HG03175 (cell line): ENCODE measurements at regions not wholly inside any gene's neighbourhood (a gene's known extent, or its start where the extent isn't known, plus 50 kb on each side); places are given as distances from the start of the nearest gene placed in this dataset.
"Not testable (repeated sequence)": the region's sequence is repeated elsewhere in the genome, so short reads cannot be mapped to it uniquely, and the experiment has no call there.

Source experiments
- ATAC-seq: cut with Tn5 transposase; IDR thresholded peaks from one replicate; pipeline ENCODE4 v1.9.1; 2021; ENCODE audit warnings: mild to moderate bottlenecking, moderate library complexity; ENCODE audit not compliant: unreplicated experiment

DNA sequence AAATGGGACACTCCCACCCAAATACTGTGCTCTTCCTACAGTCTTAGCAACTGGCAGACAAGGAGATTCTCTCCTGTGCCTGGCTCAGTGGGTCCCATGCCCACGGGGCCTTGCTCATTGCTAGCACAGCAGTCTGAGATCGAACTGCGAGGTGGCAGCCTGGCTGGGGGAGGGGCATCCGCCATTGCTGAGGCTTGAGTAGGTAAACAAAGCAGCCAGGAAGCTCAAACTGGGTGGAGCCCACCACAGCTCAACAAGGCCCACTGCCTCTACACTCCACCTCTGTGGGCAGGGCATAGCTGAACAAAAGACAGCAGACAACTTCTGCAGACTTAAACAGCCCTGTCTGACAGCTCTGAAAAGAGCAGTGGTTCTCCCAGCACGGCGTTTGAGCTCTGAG is 174.8 kb downstream of the COL12A1 start:
- not testable (repeated sequence) for ATAC-seq

DNA sequence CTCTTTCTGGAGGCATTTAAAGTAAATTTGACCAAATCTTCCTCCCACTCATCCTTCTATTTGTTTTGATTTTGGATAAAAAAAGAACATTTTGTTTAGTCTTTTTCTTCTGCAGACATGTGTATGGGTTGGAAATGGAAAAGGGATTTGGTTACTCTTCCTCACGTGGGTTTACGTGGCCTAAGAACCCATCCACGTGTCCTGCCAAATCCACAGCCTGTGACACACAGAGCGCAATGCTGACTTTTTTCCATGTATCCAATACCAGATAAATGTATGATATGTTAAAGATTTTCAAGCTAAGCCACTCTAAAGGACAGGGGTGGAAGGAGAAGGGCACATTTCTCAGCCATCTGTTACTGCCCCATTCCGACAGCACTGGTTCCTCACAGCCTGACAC is 176.5 kb downstream of the COL12A1 start:
- ATAC-seq, result no peak

DNA sequence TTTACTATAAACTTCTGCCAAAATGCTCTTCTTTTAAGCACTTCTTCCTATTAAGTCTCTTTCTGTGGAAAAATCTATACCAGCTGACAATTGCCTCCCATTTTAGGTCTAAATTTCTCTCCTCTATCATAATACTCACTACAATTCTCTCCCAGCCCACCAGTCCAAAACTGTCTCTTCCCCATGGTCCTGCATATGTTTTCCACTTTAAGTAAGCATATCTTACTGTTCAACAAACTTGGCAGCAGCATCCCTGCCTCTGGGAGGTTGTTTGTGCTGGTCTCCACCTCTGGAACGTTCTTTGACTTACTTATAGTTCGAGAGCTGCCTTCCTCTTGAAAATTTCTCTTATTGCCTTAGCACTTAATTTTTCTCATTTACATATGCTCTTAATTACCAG is 180.5 kb downstream of the COL12A1 start:
- no peak for ATAC-seq

DNA sequence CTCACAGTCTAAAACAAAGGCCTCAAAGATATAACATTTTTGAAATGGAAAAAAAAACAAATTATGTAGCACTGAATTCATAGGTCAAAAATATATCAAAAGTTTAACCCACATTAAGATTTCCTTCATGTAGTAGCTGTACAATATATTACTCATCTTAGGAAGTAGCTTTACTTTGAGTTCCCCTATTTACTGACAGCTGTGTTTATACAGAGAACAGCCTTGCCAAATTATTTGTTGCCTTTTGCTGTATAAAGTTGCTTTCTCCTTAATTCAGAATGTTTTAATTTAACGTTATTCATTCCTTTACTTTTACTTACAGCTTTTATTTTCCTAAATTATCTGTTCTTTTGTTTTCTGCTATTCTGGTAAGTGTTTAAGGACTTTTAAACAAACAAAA is 181.0 kb downstream of the COL12A1 start:
- no peak for ATAC-seq

DNA sequence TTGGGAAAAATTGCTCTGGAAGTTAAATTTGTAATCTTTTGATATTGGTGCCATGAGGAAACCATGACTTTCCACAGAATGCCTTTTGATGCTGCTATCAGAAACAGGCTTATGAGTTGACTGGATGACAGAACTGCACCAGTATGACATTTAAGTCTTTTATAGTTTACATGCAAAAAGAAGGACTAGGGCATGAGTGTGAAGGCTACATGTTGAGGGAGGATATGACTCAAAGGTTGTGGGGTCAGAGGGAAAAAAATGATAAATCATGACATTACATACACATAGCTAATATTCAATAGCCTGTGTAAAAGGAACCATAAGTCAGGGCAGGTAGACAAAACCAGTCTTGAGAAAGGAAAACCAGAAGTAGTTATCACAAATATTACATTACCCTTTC is 182.2 kb downstream of the COL12A1 start:
- ATAC-seq, result no peak

DNA sequence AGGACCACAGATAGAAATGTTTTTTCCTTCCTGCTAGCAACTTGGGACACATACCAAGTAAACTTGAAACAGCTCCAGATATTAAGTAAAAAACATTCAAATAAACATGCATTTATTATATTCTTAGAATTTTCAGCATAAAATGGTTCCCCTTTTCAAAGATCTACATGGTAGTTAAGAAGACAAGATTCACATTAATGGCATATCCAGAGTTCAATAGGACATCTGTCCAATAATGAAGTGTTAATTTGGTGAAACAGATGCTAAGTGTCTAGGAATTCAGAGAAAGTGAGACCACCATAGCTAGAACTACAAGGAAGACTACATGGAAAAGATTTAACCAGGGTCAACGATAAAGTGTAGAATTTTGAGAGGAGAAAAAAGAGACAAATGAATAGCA is 184.9 kb downstream of the COL12A1 start:
- no peak for ATAC-seq

DNA sequence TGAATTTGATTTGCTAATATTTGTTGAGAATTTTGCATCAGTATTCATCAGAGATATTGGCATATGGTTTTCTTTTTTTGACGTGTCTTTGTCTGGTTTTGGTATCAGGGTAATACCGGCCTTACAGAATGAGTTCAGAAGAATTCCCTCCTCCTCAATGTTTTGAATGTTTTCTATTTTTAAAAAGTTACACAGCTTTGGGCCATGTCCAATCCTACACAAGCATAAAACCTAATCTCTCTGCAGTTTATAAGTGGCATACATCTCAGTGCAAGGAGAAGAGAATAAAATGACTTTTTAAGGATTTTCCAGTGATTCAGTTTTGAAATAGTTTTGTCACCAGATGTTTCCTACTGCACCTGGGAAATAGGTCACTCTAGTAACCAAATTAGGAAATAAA is 185.5 kb downstream of the COL12A1 start:
- no peak for ATAC-seq

DNA sequence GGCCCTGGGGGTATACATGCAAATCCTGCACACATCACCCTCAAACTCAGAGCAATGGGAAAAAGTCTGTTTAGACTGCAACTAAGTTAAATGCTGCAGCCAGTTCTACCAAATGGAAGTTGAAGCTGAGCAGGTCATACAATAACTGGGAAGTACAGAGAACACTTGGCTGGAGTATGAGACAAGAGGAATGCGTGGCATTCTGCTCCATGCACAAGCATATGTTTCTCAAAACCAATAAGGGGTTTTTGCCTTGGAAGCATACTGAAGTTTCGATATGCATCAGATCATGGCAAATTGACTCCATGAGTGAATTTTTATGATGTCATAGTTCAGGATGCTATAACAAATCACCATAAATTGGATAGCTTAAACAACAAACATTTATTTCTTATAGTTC is 193.8 kb downstream of the COL12A1 start:
- ATAC-seq, result no peak

DNA sequence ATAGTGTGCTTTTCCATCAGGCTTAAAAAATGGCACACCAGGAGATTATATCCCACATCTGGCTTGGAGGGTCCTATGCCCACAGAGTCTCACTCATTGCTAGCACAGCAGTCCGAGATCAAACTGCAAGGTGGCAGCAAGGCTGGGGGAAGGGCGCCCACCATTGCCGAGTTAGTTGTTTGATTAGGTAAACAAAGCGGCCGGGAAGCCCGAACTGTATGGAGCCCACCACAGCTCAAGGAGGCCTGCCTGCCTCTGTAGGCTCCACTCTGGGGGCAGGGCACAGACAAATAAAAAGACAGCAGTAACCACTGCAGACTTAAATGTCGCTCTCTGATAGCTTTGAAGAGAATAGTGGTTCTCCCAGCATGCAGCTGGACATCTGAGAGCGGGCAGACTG is 201.9 kb downstream of the COL12A1 start:
- ATAC-seq, result not testable (repeated sequence)

DNA sequence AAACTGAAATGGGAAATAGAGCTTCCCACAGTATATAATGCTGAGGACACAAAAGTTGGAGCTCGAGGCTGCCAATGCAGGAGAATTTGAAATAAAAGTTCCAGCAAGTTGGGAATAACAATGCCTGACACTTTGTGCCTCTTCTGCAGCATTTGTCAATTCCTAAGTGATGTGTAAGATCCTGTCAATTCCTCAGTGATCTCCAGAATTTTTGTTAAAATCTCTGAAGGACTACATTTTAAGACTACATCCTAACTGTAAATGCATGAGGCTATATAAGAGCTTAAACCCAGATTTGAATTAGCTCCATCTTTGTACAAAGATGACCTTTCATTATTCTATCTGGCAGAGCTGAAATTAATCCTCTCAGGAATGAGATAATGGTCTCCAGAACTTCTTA is 208.2 kb downstream of the COL12A1 start:
- no peak for ATAC-seq

DNA sequence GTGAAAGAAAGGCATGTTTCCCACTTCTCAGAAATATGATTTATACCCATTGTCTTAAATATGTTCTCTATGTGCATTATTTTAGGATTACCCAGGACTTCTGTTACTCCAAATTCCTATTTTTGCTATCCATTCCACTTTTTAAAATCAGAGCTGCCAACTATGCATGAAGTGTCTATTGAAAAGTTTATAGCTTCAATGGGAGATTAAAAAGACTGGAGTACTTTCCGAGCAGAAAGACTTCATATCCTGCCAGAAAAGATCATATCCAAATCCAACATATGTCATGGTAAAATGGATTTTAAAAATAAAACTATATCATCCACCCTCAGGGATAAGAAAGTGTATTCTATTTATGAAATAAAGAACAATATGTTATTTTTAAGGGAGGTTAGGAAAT is 212.7 kb downstream of the COL12A1 start:
- ATAC-seq, result no peak

DNA sequence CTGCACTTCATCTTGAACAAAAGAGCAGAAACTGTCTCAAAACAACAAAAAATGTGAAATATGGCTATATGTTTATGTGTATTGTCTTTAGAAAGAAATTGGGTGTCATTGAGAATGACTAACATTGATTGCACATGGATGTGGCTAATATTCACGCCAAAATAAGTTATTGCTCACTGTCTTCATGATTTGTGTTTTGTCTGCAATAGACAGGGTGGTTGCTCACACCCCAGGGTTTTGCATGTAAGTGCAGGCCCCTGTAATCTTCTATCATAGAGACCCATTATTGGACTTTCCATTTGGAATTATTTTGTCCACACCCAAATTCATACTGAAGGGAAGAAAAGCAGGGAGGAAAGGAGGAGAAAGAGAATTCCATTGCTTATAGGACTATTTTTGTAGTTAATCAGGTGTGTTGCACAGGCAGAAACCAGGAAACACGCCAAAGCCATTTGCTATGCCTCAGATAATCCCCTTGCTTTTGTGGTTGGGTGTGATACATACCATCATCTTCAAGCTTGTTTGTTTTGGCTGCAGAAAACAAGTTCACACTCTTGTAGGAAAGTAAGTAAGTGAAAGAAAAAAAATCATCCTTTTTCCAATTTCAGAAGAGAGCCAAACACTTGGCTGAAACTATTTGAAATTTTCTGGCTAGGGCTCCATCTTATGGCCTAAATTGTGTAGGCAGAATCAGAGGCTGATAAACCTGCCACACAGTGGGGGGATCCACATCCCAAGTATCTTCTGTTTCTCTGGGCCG is 214.1 kb downstream of the COL12A1 start:
- no peak for ATAC-seq

DNA sequence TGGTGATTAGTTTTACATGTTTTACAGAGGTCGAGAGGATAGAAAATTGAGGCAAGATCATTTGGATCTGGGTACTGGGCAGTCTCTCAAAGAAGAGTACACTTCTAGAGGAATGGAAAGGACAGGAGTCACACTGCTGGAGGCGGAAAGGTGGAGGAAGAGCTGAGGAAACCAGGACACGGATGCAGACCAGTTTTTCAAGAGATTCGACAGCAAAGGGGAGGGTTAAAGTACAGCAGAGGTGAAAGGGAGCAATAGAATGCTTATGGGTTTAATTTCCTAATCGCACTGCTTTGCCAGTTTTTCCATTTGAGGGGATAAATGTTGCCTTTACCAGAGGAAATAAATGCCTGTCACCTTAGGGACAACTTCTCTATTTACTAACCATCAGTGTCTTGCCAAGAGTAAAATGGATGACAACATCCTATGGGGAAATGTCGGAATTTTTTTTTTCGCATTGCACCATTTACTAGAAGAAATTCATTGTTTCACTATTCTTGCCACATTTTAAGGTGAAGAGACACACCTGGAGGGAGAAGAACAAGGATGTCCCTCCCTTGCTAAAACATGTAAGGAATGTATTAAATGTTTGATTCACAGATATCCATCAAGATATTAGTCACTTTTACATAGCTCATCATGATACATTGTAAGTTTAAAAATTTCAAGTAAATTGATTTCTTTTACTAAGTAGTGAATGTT is 226.6 kb downstream of the COL12A1 start:
- ATAC-seq, result no peak

DNA sequence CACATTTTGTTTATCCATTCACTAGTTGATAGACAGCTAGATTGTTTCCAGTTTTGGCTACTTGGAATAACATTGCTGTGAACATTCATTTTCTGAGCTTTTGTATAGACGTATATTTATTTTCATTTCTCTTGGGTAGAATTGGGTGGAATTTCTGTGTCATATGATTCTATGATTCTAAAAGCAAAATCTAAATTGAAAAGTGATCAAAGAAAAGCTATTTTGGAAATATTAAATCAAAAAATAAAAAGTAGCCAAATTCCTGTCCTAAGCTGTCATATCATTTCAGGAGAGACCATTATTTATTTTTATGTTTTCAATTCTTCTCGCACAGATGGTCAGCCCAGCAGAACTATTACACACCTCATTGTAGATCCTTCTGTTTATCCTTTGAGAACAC is 229.2 kb downstream of the COL12A1 start:
- no peak for ATAC-seq

DNA sequence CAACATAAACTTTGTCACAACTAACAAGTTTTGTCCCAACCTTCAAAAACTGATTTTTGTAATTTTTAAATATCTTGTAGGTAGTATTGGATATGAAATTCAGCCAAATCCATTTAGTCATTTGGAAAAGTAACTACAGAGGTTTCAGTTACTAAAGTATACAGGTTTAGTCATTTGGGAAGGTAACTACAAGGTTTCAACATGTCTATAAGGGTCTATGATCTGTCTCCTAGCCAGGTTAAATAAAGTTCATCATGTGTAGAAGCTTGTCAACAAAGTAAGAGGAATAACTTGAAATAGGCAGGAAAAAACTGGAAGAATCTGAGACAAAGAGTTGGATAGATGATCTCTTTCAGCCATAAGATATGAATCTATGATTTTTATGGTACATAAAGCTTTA is 229.8 kb downstream of the COL12A1 start:
- ATAC-seq, result no peak

DNA sequence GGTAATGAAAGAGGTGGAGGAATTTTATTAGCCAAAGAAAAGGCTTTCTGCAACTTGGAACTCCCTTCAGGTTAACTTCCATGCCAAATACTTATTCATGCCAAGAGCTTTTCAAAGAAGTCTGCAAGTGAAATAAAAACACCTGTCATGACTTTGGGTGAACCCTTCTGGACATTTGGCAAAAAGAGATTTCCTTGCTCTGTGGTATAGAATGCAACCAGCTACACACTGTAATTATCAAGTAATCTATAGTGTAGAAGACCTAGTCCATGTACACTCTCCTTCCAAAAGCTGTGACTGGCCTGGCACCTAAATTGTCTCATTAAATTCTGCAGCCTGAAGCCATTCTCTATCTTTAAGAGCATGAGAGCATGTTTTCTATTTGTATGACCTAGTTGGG is 232.3 kb downstream of the COL12A1 start:
- no peak for ATAC-seq

DNA sequence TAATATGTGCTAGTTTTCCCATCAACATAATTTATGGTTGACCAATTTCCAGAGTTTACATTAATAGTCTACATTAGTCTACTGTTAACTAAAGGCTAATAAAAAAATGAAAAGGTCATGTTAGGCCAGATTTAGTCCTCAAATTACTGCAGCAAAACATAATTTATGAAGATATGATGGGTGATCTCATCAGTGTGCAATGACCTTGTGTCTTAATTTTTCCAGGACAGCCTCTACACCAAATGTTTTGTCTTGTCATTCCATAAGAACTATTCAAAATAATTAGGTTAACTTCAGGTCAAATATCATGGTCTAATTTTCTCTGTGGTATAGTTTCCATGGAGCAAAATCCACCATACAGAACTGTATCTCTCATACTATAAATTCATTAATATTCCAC is 234.2 kb downstream of the COL12A1 start:
- ATAC-seq, result no peak

DNA sequence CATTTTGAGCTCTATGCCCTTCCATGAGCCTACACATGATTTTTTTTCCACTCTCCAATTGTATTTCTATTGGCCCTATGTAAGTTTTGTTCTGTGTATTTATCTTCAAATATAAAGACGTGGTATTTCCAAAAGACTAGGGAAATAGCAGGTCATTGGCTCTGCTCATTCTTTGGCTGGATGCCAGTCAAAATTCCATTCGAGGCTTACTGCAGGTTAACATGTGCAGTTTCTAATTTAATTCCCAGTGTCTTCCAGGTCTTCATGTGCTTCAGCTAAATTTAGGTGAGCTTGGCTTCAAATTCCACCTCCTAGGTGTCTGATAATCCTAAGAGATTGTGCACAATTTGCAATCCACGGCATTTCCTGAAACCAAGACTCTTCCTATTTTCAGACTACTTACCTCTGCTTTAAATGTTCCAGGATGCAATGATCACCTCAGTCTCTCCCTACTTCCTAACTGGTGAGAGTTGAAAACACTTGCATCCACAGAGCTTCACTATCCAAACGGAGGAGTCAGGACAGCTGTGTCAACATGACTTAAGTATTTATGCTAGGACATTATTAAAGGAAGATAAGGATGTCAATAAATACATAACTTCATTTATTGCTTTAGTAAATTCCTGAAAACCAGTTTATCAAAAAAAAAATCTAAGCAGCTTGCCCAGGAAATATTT is 236.1 kb downstream of the COL12A1 start:
- no peak for ATAC-seq

DNA sequence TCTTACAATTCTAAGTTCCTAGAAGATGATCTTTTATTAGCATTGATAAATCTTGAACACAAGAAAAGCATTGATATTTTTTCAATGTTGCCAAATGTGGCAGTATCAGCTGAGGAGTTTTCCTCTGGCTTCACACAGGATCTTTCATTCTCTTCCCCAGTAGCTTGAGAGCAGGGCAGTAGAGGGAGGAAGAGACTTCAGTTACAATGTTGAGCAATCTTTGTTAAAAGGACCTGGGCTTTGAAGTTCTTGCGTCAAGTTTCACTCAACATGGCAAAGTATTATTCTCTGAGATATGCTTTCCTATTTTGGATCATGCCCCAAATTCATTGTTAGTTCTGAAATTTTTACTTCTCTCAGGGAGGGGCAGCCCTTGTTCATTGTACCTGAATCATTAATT is 238.0 kb downstream of the COL12A1 start:
- no peak for ATAC-seq

DNA sequence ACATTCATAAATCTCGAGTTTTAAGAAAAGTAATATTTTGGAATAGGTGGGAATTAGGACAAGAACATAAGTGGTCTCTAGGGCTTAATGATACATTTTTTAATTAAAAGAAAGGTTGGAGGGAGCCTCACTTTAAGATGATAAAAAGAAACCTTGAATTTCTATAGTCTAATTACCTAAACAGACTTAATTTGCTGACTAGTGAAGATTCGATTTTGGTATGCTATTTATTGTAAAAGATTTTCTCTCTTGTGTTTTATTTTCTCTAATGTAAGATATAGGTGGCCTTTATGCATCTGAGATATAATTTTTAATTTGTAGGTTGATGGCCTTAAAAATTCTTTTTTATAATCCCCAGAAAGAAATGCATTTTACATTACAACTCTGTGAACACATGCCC is 239.1 kb downstream of the COL12A1 start:
- ATAC-seq, result no peak

DNA sequence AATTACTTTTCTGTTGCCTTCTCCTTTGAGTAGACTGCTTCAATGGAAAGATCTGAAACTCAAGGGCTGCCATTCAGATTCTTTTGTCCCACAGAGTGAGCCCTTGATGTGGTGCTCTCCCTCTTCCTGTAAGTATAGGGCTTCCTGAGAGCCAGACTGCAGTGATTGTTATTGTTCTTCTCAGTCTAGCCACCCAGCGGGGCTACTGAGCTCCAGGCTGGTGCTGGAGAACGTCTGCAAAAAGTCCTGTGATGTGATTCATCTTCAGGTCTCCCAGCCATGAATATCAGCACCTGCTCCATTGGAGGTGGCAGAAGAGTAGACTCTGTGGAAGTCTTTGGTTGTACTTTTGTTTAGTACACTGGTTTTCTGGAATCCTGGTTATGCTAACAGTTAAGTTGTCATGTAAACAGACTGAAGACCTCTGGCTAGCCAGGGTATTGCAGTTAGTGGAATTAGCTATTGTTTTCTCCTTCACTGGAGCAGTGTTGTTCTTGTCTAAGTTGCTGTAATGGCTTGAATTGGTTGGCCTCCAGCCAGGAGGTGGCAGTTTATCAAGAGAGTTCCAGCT is 240.9 kb downstream of the COL12A1 start:
- ATAC-seq, result no peak
